ENCODE measurements at regions not wholly inside any gene's neighbourhood (a gene's known extent, or its start where the extent isn't known, plus 50 kb on each side); places are given as distances from the start of the nearest gene placed in this dataset.

- TF ChIP-seq REST (IDR thresholded peaks at IDR 0.05) (no peak), FOXA2 (IDR thresholded peaks at IDR 0.05) (no peak), ATF3 (IDR thresholded peaks at IDR 0.05) (no peak), CTCF (IDR thresholded peaks at IDR 0.05; ENCODE audit: low read depth, low read length, missing input control) (no peak), HNF4A (conservative IDR thresholded peaks at IDR 0.05) (peak in 1 of 2 donors; percentile 25)
These were observed 603.2 kb upstream of the KCNMB2 start (continued) for GRCh38 chr3:177932750-177933660.

- DNase-seq (ENCODE audit: low spot score) = no peak
- WGBS = 84% methylated on average over 10 of the region's 10 CpGs
- H3K27ac ChIP-seq (ENCODE audit: low read depth in 1 of 2, low read length in 2 of 2) = no peak overlapping the region
These were observed 602.0 kb upstream of the KCNMB2 start for GRCh38 chr3:177934001-177934891.

GRCh38 chr3:177935047-177935446 is 601.2 kb upstream of the KCNMB2 start:
- H3K9me3 ChIP-seq (ENCODE audit: control insufficient read depth in 4 of 4, low read length in 3 of 4) = no peaks in the 10 kb centered on the region
- H3K4me3 ChIP-seq (ENCODE audit: low read depth in 1 of 3, low read length in 3 of 3) = no peak overlapping the region
- 64% methylated on average over 6 of the region's 6 CpGs for WGBS
- peaks cover 2 to 17% (median 5%) of the 10 kb centered on the region in 4 donors for H3K4me1 ChIP-seq (ENCODE audit: control insufficient read depth in 4 of 4, insufficient read depth in 4 of 4, low read length in 3 of 4)
- H3K9ac ChIP-seq (ENCODE audit: low read depth in 1 of 2, low read length in 2 of 2) = no peak overlapping the region
- no peak for DNase-seq (ENCODE audit: low spot score)
- H3K27ac ChIP-seq (ENCODE audit: low read depth in 1 of 2, low read length in 2 of 2) = no peak overlapping the region
- no peaks in the 10 kb centered on the region for H3K27me3 ChIP-seq (ENCODE audit: control insufficient read depth in 4 of 4, insufficient read depth in 4 of 4, low read length in 3 of 4)
- H3K36me3 ChIP-seq (ENCODE audit: control insufficient read depth in 4 of 4, insufficient read depth in 3 of 4, low read depth in 1 of 4, low read length in 3 of 4) = no peaks in the 10 kb centered on the region
- TF ChIP-seq GABPA (IDR thresholded peaks at IDR 0.05 in 1 of 2, conservative IDR thresholded peaks at IDR 0.05 in 1 of 2) = no peak
- TF ChIP-seq RXRA (IDR thresholded peaks at IDR 0.05) = peak in 1 of 2 donors; percentile 24

More at GRCh38 chr3:177934001-177934891, 602.0 kb upstream of the KCNMB2 start:
- Histone ChIP-seq H3K9ac (ENCODE audit: low read depth in 1 of 2, low read length in 2 of 2) (no peak overlapping the region), H3K27me3 (ENCODE audit: control insufficient read depth in 4 of 4, insufficient read depth in 4 of 4, low read length in 3 of 4) (no peaks in the 10 kb centered on the region), H3K4me1 (ENCODE audit: control insufficient read depth in 4 of 4, insufficient read depth in 4 of 4, low read length in 3 of 4) (peaks cover 2 to 17% (median 5%) of the 10 kb centered on the region in 4 donors), H3K4me3 (ENCODE audit: low read depth in 1 of 3, low read length in 3 of 3) (no peak overlapping the region), H3K36me3 (ENCODE audit: control insufficient read depth in 4 of 4, insufficient read depth in 3 of 4, low read depth in 1 of 4, low read length in 3 of 4) (no peaks in the 10 kb centered on the region), H3K9me3 (ENCODE audit: control insufficient read depth in 4 of 4, low read length in 3 of 4) (no peaks in the 10 kb centered on the region)
- TF ChIP-seq NR2F2 (IDR thresholded peaks at IDR 0.05) (peak; percentile 23), GABPA (IDR thresholded peaks at IDR 0.05 in 1 of 2, conservative IDR thresholded peaks at IDR 0.05 in 1 of 2) (no peak)
